ENCODE measurements at regions not wholly inside any gene's neighbourhood (a gene's known extent, or its start where the extent isn't known, plus 50 kb on each side); places are given as distances from the start of the nearest gene placed in this dataset.

GRCh38 chr12:5232826-5233500 lies 189.3 kb downstream of the KCNA5 start:
- Histone ChIP-seq H3K4me2 (ENCODE audit: low read length) (no peak overlapping the region), H3K79me2 (replicated peaks; ENCODE audit: insufficient read depth, low read length) (no peaks in the 10 kb centered on the region), H3K36me3 (ENCODE audit: insufficient read depth, low read length) (no peaks in the 10 kb centered on the region), H3K27me3 (ENCODE audit: insufficient read depth, low read depth, low read length) (no peaks in the 10 kb centered on the region), H2AFZ (ENCODE audit: low read depth, low read length) (no peak overlapping the region), H4K20me1 (ENCODE audit: insufficient read depth) (no peaks in the 10 kb centered on the region), H3K9ac (ENCODE audit: low read length) (no peak overlapping the region), H3K9me2 (ENCODE audit: insufficient read depth, low read length) (no peaks in the 10 kb centered on the region), H3K27ac (ENCODE audit: low read length) (no peak overlapping the region), H3K9me3 (ENCODE audit: low read length) (no peaks in the 10 kb centered on the region), H3F3A (ENCODE audit: insufficient read depth, low read length, poor library complexity, severe bottlenecking) (no peaks in the 10 kb centered on the region), H3K4me3 (ENCODE audit: low read length) (no peak overlapping the region)
- TF ChIP-seq POLR2AphosphoS5 (IDR thresholded peaks at IDR 0.05) (no peak), EZH2 (IDR thresholded peaks at IDR 0.05; ENCODE audit: borderline replicate concordance, insufficient read depth, low read length, poor library complexity, severe bottlenecking) (no peak), REST (IDR thresholded peaks at IDR 0.05; ENCODE audit: borderline replicate concordance) (no peak), MXI1 (conservative IDR thresholded peaks at IDR 0.05; ENCODE audit: poor library complexity, severe bottlenecking) (no peak), TAF1 (IDR thresholded peaks at IDR 0.05; ENCODE audit: low read depth) (no peak), RAD21 (conservative IDR thresholded peaks at IDR 0.05) (no peak), SMC3 (conservative IDR thresholded peaks at IDR 0.05; ENCODE audit: poor library complexity) (no peak), EP300 (conservative IDR thresholded peaks at IDR 0.05; ENCODE audit: poor library complexity, severe bottlenecking) (no peak)
- TF ChIP-seq, protein P1, sequence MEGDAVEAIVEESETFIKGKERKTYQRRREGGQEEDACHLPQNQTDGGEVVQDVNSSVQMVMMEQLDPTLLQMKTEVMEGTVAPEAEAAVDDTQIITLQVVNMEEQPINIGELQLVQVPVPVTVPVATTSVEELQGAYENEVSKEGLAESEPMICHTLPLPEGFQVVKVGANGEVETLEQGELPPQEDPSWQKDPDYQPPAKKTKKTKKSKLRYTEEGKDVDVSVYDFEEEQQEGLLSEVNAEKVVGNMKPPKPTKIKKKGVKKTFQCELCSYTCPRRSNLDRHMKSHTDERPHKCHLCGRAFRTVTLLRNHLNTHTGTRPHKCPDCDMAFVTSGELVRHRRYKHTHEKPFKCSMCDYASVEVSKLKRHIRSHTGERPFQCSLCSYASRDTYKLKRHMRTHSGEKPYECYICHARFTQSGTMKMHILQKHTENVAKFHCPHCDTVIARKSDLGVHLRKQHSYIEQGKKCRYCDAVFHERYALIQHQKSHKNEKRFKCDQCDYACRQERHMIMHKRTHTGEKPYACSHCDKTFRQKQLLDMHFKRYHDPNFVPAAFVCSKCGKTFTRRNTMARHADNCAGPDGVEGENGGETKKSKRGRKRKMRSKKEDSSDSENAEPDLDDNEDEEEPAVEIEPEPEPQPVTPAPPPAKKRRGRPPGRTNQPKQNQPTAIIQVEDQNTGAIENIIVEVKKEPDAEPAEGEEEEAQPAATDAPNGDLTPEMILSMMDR (IDR thresholded peaks at IDR 0.05; ENCODE audit: poor library complexity, severe bottlenecking), result no peak

DNA sequence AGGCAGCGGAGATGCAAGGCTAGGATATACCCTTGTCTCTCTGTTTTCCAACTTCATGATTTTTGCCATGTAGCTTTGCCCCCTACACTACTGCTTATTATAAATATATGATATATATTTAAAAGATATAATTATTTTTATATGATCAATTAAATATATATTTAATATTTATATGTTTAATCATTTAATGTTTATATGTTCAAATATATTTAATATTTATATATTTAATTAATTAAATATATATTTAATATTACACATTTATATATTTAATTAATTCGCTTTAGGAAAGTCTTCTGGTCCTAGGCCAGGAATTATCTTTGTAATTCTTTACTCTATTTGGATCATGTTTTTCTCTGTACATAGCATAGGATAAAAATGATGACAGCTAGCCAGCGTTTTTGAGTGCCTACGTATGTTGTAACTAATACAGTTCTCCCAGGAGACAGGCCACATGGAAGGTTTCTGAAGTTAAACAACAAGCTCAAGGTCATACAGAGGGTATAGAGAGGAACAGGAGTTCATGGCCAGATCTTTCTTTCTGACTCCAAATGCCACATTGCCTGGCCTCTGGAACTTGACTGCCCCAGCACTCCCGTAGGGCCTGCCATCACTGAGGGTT lies 192.5 kb downstream of the KCNA5 start:
- no peaks in the 10 kb centered on the region for H3K9me3 ChIP-seq (ENCODE audit: low read length)
- no peak overlapping the region for H2AFZ ChIP-seq (ENCODE audit: low read depth, low read length)
- H3K4me3 ChIP-seq (ENCODE audit: low read length), result no peak overlapping the region
- H3K36me3 ChIP-seq (ENCODE audit: insufficient read depth, low read length), result no peaks in the 10 kb centered on the region
- H3K27ac ChIP-seq (ENCODE audit: low read length), result no peak overlapping the region
- H3K4me2 ChIP-seq (ENCODE audit: low read length), result no peak overlapping the region
- H3F3A ChIP-seq (ENCODE audit: insufficient read depth, low read length, poor library complexity, severe bottlenecking), result no peaks in the 10 kb centered on the region
- H3K9me2 ChIP-seq (ENCODE audit: insufficient read depth, low read length), result no peaks in the 10 kb centered on the region
- no peak overlapping the region for H3K9ac ChIP-seq (ENCODE audit: low read length)
- H3K27me3 ChIP-seq (ENCODE audit: insufficient read depth, low read depth, low read length), result no peaks in the 10 kb centered on the region
- H3K79me2 ChIP-seq (replicated peaks; ENCODE audit: insufficient read depth, low read length), result no peaks in the 10 kb centered on the region
- TF ChIP-seq MXI1 (conservative IDR thresholded peaks at IDR 0.05; ENCODE audit: poor library complexity, severe bottlenecking) (no peak), POLR2AphosphoS5 (IDR thresholded peaks at IDR 0.05) (no peak), EP300 (conservative IDR thresholded peaks at IDR 0.05; ENCODE audit: poor library complexity, severe bottlenecking) (no peak), TAF1 (IDR thresholded peaks at IDR 0.05; ENCODE audit: low read depth) (no peak), REST (IDR thresholded peaks at IDR 0.05; ENCODE audit: borderline replicate concordance) (no peak), RAD21 (conservative IDR thresholded peaks at IDR 0.05) (no peak), SMC3 (conservative IDR thresholded peaks at IDR 0.05; ENCODE audit: poor library complexity) (no peak), EZH2 (IDR thresholded peaks at IDR 0.05; ENCODE audit: borderline replicate concordance, insufficient read depth, low read length, poor library complexity, severe bottlenecking) (no peak)
- TF ChIP-seq, protein P1 (IDR thresholded peaks at IDR 0.05; ENCODE audit: poor library complexity, severe bottlenecking), result no peak
- no peaks in the 10 kb centered on the region for H4K20me1 ChIP-seq (ENCODE audit: insufficient read depth)
